H7 (cell line): ENCODE measurements at regions not wholly inside any gene's neighbourhood (a gene's known extent, or its start where the extent isn't known, plus 50 kb on each side); places are given as distances from the start of the nearest gene placed in this dataset.

ENCODE experiments used
- DNase-seq: peaks from one replicate; pipeline ENCODE4 v3.0.0; 2012
- H3K27me3 ChIP-seq: 2 replicates; pipeline ENCODE4 v1.6.0; 2011; ENCODE audit warnings: mild to moderate bottlenecking, low read length; ENCODE audit not compliant: control insufficient read depth, insufficient read depth
- H3K36me3 ChIP-seq: replicated peaks from 2 replicates; pipeline ENCODE4 v1.5.1; 2011; ENCODE audit warnings: low read length; ENCODE audit not compliant: control insufficient read depth, insufficient read depth
- H3K4me3 ChIP-seq: 2 replicates; pipeline ENCODE4 v1.5.1; 2011; ENCODE audit warnings: low read depth, mild to moderate bottlenecking, control low read depth, low read length, moderate library complexity; ENCODE audit not compliant: insufficient read depth

- Histone ChIP-seq H3K36me3 (no peaks in the 10 kb centered on the region; the same call in 1 of the 2 replicates), H3K27me3 (no peaks in the 10 kb centered on the region), H3K4me3 (no peak overlapping the region)
- DNase-seq = no peak
Measured at GRCh38 chrX:131728295-131729145, 184.6 kb downstream of the OR13H1 start.

GRCh38 chrX:131729295-131729694 is 185.4 kb downstream of the OR13H1 start:
- Histone ChIP-seq H3K36me3 (peaks cover 4% of the 10 kb centered on the region; the same call in 1 of the 2 replicates), H3K27me3 (no peaks in the 10 kb centered on the region), H3K4me3 (no peak overlapping the region)
- no peak for DNase-seq

- DNase-seq = no peak
- no peak overlapping the region for H3K4me3 ChIP-seq
Measured at GRCh38 chrX:131734621-131735020, 190.7 kb downstream of the OR13H1 start.

GRCh38 chrX:131735127-131735526 is 191.3 kb downstream of the OR13H1 start:
- no peak for DNase-seq
- Histone ChIP-seq H3K36me3 (peaks cover 14% of the 10 kb centered on the region), H3K4me3 (no peak overlapping the region), H3K27me3 (no peaks in the 10 kb centered on the region)

More at GRCh38 chrX:131734621-131735020, 190.7 kb downstream of the OR13H1 start:
- peaks cover 14% of the 10 kb centered on the region for H3K36me3 ChIP-seq
- no peaks in the 10 kb centered on the region for H3K27me3 ChIP-seq

GRCh38 chrX:131739823-131740222 is 195.9 kb downstream of the OR13H1 start:
- H3K4me3 ChIP-seq = no peak overlapping the region
- no peak for DNase-seq
- peaks cover 28% of the 10 kb centered on the region for H3K36me3 ChIP-seq
- no peaks in the 10 kb centered on the region for H3K27me3 ChIP-seq

GRCh38 chrX:131741103-131741581 is 197.3 kb downstream of the OR13H1 start:
- Histone ChIP-seq H3K27me3 (no peaks in the 10 kb centered on the region), H3K36me3 (peaks cover 27% of the 10 kb centered on the region), H3K4me3 (no peak overlapping the region)
- no peak for DNase-seq

GRCh38 chrX:131745942-131746489 is 202.1 kb downstream of the OR13H1 start:
- no peak overlapping the region for H3K4me3 ChIP-seq
- peaks cover 44% of the 10 kb centered on the region for H3K36me3 ChIP-seq
- H3K27me3 ChIP-seq = no peaks in the 10 kb centered on the region
- DNase-seq = no peak

GRCh38 chrX:131746491-131746968 is 202.7 kb downstream of the OR13H1 start:
- Histone ChIP-seq H3K36me3 (peaks cover 42% of the 10 kb centered on the region), H3K27me3 (no peaks in the 10 kb centered on the region), H3K4me3 (no peak overlapping the region)
- DNase-seq = peak; percentile 51

GRCh38 chrX:131747173-131747572 is 203.3 kb downstream of the OR13H1 start:
- Histone ChIP-seq H3K36me3 (peaks cover 42% of the 10 kb centered on the region), H3K4me3 (no peak overlapping the region), H3K27me3 (no peaks in the 10 kb centered on the region)
- no peak for DNase-seq

GRCh38 chrX:131752493-131753198 is 208.8 kb downstream of the OR13H1 start:
- H3K4me3 ChIP-seq = no peak overlapping the region
- H3K36me3 ChIP-seq = peaks cover 46% of the 10 kb centered on the region
- no peaks in the 10 kb centered on the region for H3K27me3 ChIP-seq
- no peak for DNase-seq

- Histone ChIP-seq H3K4me3 (no peak overlapping the region), H3K27me3 (no peaks in the 10 kb centered on the region), H3K36me3 (peaks cover 36% of the 10 kb centered on the region)
- DNase-seq = no peak
Measured at GRCh38 chrX:131762802-131763234, 218.9 kb downstream of the OR13H1 start.

- no peak for DNase-seq
- Histone ChIP-seq H3K27me3 (no peaks in the 10 kb centered on the region), H3K4me3 (no peak overlapping the region), H3K36me3 (peaks cover 41% of the 10 kb centered on the region)
Measured at GRCh38 chrX:131763674-131764073, 219.8 kb downstream of the OR13H1 start.

- Histone ChIP-seq H3K4me3 (no peak overlapping the region), H3K27me3 (no peaks in the 10 kb centered on the region), H3K36me3 (peaks cover 45% of the 10 kb centered on the region)
- DNase-seq = no peak
Measured at GRCh38 chrX:131764216-131764615, 220.3 kb downstream of the OR13H1 start.

GRCh38 chrX:131778269-131779218 is 234.7 kb downstream of the OR13H1 start:
- H3K4me3 ChIP-seq = no peak overlapping the region
- no peaks in the 10 kb centered on the region for H3K27me3 ChIP-seq
- peaks cover 51% of the 10 kb centered on the region for H3K36me3 ChIP-seq
- DNase-seq = no peak
